ENCODE measurements at regions not wholly inside any gene's neighbourhood (a gene's known extent, or its start where the extent isn't known, plus 50 kb on each side); places are given as distances from the start of the nearest gene placed in this dataset.

- TF ChIP-seq POLR2AphosphoS5 (IDR thresholded peaks at IDR 0.05), result no peak
- no peak for TF ChIP-seq CTCF (IDR thresholded peaks at IDR 0.05)
- no peak for TF ChIP-seq POLR2A (IDR thresholded peaks at IDR 0.05)
Observed at GRCh38 chr13:90121784-90122183, 1225.7 kb upstream of the MIR17HG start.
